HEK293T (cell line): ENCODE measurements at regions not wholly inside any gene's neighbourhood (a gene's known extent, or its start where the extent isn't known, plus 50 kb on each side); places are given as distances from the start of the nearest gene placed in this dataset.

Experiments used
- CTCF ChIA-PET: fragments of 350-600 bp; formaldehyde crosslinking; extraction: SDS; loops from one replicate; lab custom pipeline; 2021; ENCODE audit warnings: antibody characterized with exemption, inconsistent platforms; lab: Yijun Ruan, JAX
- POLR2A ChIA-PET: fragments of 350-600 bp; formaldehyde crosslinking; extraction: SDS; loops from one replicate; lab custom pipeline; 2020; ENCODE audit warnings: antibody characterized with exemption, inconsistent platforms; lab: Yijun Ruan, JAX
- DNase-seq: peaks from one replicate; pipeline ENCODE4 v3.0.0; 2012; ENCODE audit warnings: mixed read lengths; ENCODE audit errors: extremely low spot score
- ARNT ChIP-seq: fragments of 450-650 bp; IDR thresholded peaks from 2 replicates; pipeline ENCODE4 v1.6.1; 2017; ENCODE audit warnings: mild to moderate bottlenecking
- BHLHE40 ChIP-seq: fragments of 450-650 bp; IDR thresholded peaks from 2 replicates; pipeline ENCODE4 v1.6.1; 2016; ENCODE audit warnings: mild to moderate bottlenecking, moderate library complexity, borderline replicate concordance
- CTBP1 ChIP-seq: fragments of 450-650 bp; IDR thresholded peaks from 2 replicates; pipeline ENCODE4 v1.6.1; 2016; ENCODE audit warnings: borderline replicate concordance
- ELF4 ChIP-seq: fragments of 450-650 bp; IDR thresholded peaks from 2 replicates; pipeline ENCODE4 v1.6.1; 2017; ENCODE audit warnings: antibody characterized with exemption
- FOXA1 ChIP-seq: fragments of 450-650 bp; IDR thresholded peaks from 2 replicates; pipeline ENCODE4 v1.6.1; 2016; ENCODE audit warnings: mild to moderate bottlenecking
- FOXK2 ChIP-seq: fragments of 450-650 bp; IDR thresholded peaks from 2 replicates; pipeline ENCODE4 v1.6.1; 2016; ENCODE audit warnings: mild to moderate bottlenecking
- FOXM1 ChIP-seq: fragments of 450-650 bp; IDR thresholded peaks from 2 replicates; pipeline ENCODE4 v1.6.1; 2017; ENCODE audit warnings: mild to moderate bottlenecking, borderline replicate concordance
- HDGF ChIP-seq: fragments of 450-650 bp; IDR thresholded peaks from 2 replicates; pipeline ENCODE4 v1.6.1; 2017; ENCODE audit warnings: antibody characterized with exemption, borderline replicate concordance
- L3MBTL2 ChIP-seq: fragments of 450-650 bp; conservative IDR thresholded peaks from 2 replicates; pipeline ENCODE4 v1.6.1; 2016; ENCODE audit warnings: mild to moderate bottlenecking
- LEF1 ChIP-seq: fragments of 450-650 bp; IDR thresholded peaks from 2 replicates; pipeline ENCODE4 v1.6.1; 2017; ENCODE audit warnings: mild to moderate bottlenecking, borderline replicate concordance
- NFRKB ChIP-seq: fragments of 450-650 bp; IDR thresholded peaks from 2 replicates; pipeline ENCODE4 v1.6.1; 2016; ENCODE audit warnings: mild to moderate bottlenecking, moderate library complexity
- PKNOX1 ChIP-seq: fragments of 450-650 bp; IDR thresholded peaks from 2 replicates; pipeline ENCODE4 v1.6.1; 2016
- SP1 ChIP-seq: fragments of 450-650 bp; IDR thresholded peaks from 2 replicates; pipeline ENCODE4 v1.6.1; 2017
- SUZ12 ChIP-seq: fragments of 450-650 bp; IDR thresholded peaks from 2 replicates; pipeline ENCODE4 v1.6.1; 2016; ENCODE audit warnings: mild to moderate bottlenecking
- TARDBP ChIP-seq: fragments of 450-650 bp; IDR thresholded peaks from 2 replicates; pipeline ENCODE4 v1.6.1; 2016
- ZNF384 ChIP-seq: fragments of 450-650 bp; IDR thresholded peaks from 2 replicates; pipeline ENCODE4 v1.6.1; 2016

- TF ChIP-seq LEF1 (no peak), ARNT (no peak), FOXM1 (no peak), BHLHE40 (no peak), ELF4 (no peak), FOXA1 (no peak), SUZ12 (no peak), ZNF384 (no peak), NFRKB (no peak), PKNOX1 (no peak)
- CTCF ChIA-PET, result no interaction called here
- POLR2A ChIA-PET, result no interaction called here
- DNase-seq, result no peak
These were observed 1543.0 kb downstream of the OTOL1 start for GRCh38 chr3:163039636-163040035.

DNA sequence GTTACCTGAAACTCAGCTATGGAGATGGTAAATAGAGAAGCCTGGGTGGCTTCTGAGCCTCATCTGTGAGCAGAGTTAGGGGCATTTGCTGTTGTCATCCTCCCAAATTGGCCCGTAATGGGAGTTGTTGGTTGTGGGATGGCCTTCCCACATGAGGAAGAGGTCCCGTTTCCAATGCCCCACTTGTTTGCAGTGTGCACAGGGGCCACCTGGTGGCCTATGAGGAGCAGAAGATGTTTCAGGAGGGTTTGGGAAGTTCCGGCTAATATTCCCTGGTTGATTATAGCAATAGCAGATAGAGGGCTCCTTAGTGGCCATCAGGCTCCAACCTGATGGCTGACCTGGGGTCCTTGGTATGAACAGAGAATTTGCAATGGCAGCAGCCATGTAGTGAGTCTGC is 1546.5 kb downstream of the OTOL1 start:
- no peak for TF ChIP-seq HDGF
- TF ChIP-seq BHLHE40, result no peak
- no peak for TF ChIP-seq ARNT
- no peak for TF ChIP-seq ZNF384
- no peak for TF ChIP-seq FOXA1
- TF ChIP-seq ELF4, result no peak
- no peak for TF ChIP-seq NFRKB
- TF ChIP-seq LEF1, result no peak
- no peak for TF ChIP-seq L3MBTL2
- no peak for TF ChIP-seq SUZ12
- no peak for TF ChIP-seq FOXM1
- TF ChIP-seq PKNOX1, result no peak
- TF ChIP-seq TARDBP, result no peak
- TF ChIP-seq CTBP1, result no peak
- no peak for TF ChIP-seq FOXK2
- TF ChIP-seq SP1, result no peak
- DNase-seq, result peak; percentile 9
- POLR2A ChIA-PET, result no interaction called here
- CTCF ChIA-PET, result no interaction called here

- ChIA-PET CTCF (no interaction called here), POLR2A (no interaction called here)
- TF ChIP-seq NFRKB, result no peak
- no peak for DNase-seq
These were observed 1549.3 kb downstream of the OTOL1 start for GRCh38 chr3:163045945-163046344.

DNA sequence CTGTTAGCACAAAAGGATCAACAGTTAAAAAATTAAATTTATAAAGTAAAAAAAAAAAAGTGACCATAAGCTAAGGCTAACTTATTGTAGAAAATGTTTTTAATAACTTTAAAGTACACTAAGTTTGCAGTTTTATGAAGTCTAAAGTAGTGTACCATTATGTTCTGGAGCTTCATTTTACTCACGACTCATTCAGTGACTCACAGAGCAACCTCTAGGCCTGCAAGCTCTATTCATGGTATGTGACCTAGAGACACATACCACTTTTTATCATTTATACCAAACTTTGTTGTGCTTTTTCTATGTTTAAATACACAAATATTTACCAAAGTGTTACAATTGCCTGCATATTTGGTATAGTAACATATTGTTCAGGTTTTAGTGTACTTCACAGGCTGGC is 1552.3 kb downstream of the OTOL1 start:
- POLR2A ChIA-PET, result no interaction called here
- no peak for TF ChIP-seq HDGF
- no peak for TF ChIP-seq SUZ12
- no peak for TF ChIP-seq ELF4
- CTCF ChIA-PET, result no interaction called here
- DNase-seq, result no peak

DNA sequence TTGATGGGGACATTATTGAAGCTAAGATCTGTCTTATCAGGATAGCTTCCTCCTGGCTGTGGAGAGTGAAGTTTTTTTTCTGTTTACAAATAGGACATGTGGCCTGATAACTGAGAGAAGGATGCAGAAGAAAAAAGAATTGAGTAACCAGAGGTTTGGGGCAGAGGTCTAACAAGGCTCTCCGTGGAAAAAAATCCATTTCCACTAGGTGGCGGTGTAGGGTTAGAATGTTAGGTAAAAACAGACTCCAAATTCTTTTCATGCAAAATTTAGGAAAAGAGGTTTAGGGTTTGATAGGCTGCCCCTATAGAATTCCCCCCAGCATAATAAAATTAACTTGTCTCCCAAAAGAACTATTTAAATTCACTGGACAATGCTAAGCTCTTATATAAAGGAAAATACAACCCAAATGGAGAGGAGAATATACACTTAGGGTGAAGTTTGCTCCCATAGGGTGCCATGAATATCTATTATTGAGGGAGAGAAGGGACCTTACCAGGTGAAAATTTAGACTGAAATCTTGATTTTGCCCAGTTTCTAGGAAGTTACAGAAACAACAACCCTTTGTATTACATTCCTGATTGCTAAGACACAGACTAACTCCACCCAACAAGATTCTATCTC is 1560.4 kb downstream of the OTOL1 start:
- POLR2A ChIA-PET, result no interaction called here
- DNase-seq, result peak; percentile 42
- CTCF ChIA-PET, result interaction anchor here (2.5 kb wide), 1 partner anchor 433 kb away, joined by 5 read pairs; no protein-coding TSS in a partner anchor
- no peak for TF ChIP-seq HDGF
- TF ChIP-seq FOXK2, result no peak

DNA sequence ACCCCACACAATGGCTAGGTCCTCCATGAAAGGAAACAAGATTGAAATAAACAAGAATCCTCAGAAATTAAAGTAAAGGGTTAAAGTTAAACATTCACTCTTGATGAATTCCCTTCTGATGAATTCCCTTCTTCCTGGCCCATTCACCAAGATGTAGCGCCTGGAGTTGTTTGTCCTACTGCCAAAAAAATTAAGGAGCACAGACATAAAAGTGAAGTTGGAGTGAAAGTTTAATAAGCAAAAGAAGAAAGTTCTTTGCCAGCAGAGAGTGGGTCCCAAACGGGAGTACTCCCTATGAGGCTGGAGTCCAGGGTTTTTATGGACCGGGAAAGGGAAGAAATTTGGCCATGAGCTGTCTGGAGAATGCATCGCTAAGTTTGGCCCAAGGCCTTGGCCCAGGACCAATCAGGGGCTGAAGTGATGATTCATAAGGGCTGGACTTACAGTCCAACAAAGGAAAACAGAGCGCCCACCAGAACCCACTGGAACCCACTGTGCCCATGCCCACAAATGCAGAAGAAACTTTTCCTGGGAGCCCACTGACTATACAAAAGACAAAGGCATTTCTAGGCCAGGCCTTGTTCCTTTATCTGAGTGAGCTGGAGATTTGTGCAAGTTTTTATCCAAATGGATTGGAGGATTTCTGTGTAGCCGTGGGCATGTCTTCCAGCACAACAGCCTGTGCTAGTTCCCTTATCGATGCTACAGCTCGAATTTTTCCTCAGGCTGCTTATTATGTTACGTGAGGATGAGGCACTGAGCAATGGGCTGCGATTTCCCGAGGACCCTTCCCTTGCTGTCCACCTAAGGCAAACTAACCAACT is 1561.6 kb downstream of the OTOL1 start:
- no peak for TF ChIP-seq SP1
- no peak for TF ChIP-seq BHLHE40
- TF ChIP-seq SUZ12, result no peak
- TF ChIP-seq HDGF, result no peak
- no peak for TF ChIP-seq FOXA1
- no peak for TF ChIP-seq LEF1
- TF ChIP-seq L3MBTL2, result no peak
- no peak for TF ChIP-seq FOXK2
- TF ChIP-seq FOXM1, result no peak
- no peak for TF ChIP-seq ARNT
- TF ChIP-seq TARDBP, result no peak
- TF ChIP-seq ZNF384, result no peak
- TF ChIP-seq CTBP1, result no peak
- TF ChIP-seq PKNOX1, result no peak
- no peak for DNase-seq
- POLR2A ChIA-PET, result no interaction called here
- CTCF ChIA-PET, result interaction anchor here (2.5 kb wide), 1 partner anchor 432 kb away, joined by 5 read pairs; no protein-coding TSS in a partner anchor
